GM18505 (cell line): ENCODE measurements at regions not wholly inside any gene's neighbourhood (a gene's known extent, or its start where the extent isn't known, plus 50 kb on each side); places are given as distances from the start of the nearest gene placed in this dataset.

Experiments
- ATAC-seq: cut with Tn5 transposase; IDR thresholded peaks from one replicate; pipeline ENCODE4 v1.9.1; 2021; ENCODE audit not compliant: unreplicated experiment
- POLR2A ChIP-seq: IDR thresholded peaks from 4 replicates; pipeline ENCODE4 v1.6.1; 2011; ENCODE audit warnings: borderline replicate concordance; ENCODE audit not compliant: insufficient read depth, insufficient read length; ENCODE audit errors: extremely low read depth

GRCh38 chr9:79104216-79104615 is 467.5 kb upstream of the TLE4 start:
- no peak for TF ChIP-seq POLR2A
- no peak for ATAC-seq

- ATAC-seq, result no peak
- TF ChIP-seq POLR2A, result no peak
These were observed 466.8 kb upstream of the TLE4 start for GRCh38 chr9:79104951-79105350.

- no peak for TF ChIP-seq POLR2A
- no peak for ATAC-seq
These were observed 463.7 kb upstream of the TLE4 start for GRCh38 chr9:79107911-79108676.

GRCh38 chr9:79111653-79112052 is 460.1 kb upstream of the TLE4 start:
- TF ChIP-seq POLR2A, result no peak
- ATAC-seq, result no peak

- no peak for TF ChIP-seq POLR2A
- no peak for ATAC-seq
These were observed 456.6 kb upstream of the TLE4 start for GRCh38 chr9:79115176-79115575.

GRCh38 chr9:79116041-79116440 is 455.7 kb upstream of the TLE4 start:
- no peak for TF ChIP-seq POLR2A
- ATAC-seq, result no peak

- ATAC-seq, result no peak
- no peak for TF ChIP-seq POLR2A
These were observed 455.1 kb upstream of the TLE4 start for GRCh38 chr9:79116709-79117108.

- no peak for ATAC-seq
- TF ChIP-seq POLR2A, result no peak
These were observed 451.2 kb upstream of the TLE4 start for GRCh38 chr9:79120533-79120932.

GRCh38 chr9:79120941-79121340 is 450.8 kb upstream of the TLE4 start:
- no peak for TF ChIP-seq POLR2A
- ATAC-seq, result no peak

- no peak for ATAC-seq
- TF ChIP-seq POLR2A, result no peak
These were observed 448.4 kb upstream of the TLE4 start for GRCh38 chr9:79123415-79123814.

GRCh38 chr9:79127661-79128060 is 444.1 kb upstream of the TLE4 start:
- no peak for TF ChIP-seq POLR2A
- ATAC-seq, result no peak

GRCh38 chr9:79129865-79130480 is 441.8 kb upstream of the TLE4 start:
- ATAC-seq, result no peak
- no peak for TF ChIP-seq POLR2A

- no peak for TF ChIP-seq POLR2A
- ATAC-seq, result no peak
These were observed 440.5 kb upstream of the TLE4 start for GRCh38 chr9:79131246-79131774.

- TF ChIP-seq POLR2A, result no peak
These were observed 439.9 kb upstream of the TLE4 start for GRCh38 chr9:79131824-79132377.

GRCh38 chr9:79134654-79135053 is 437.1 kb upstream of the TLE4 start:
- ATAC-seq, result no peak
- no peak for TF ChIP-seq POLR2A

More at GRCh38 chr9:79131824-79132377, 439.9 kb upstream of the TLE4 start:
- ATAC-seq, result no peak
